IMR-90 (cell line): ENCODE measurements at regions not wholly inside any gene's neighbourhood (a gene's known extent, or its start where the extent isn't known, plus 50 kb on each side); places are given as distances from the start of the nearest gene placed in this dataset.

ENCODE experiments used
- ATAC-seq: fragments of 200-7000 bp; cut with Tn5 transposase; 2 replicates; pipeline ENCODE4 v1.9.1; 2020; ENCODE audit warnings: low read depth, mild to moderate bottlenecking, moderate library complexity
- BruUV-seq: library from RNA; stranded (reverse); fragments of 400-500 nt; replicated peaks from 2 replicates; lab custom pipeline; 2021; lab: Mats Ljungman, UMichigan
- CTCF ChIA-PET: fragments of 300-600 bp; formaldehyde crosslinking; extraction: SDS; loops from one replicate; lab custom pipeline; 2021; ENCODE audit warnings: antibody characterized with exemption; lab: Yijun Ruan, JAX
- POLR2A ChIA-PET: fragments of 300-600 bp; sonication (Branson Sonifier 250); formaldehyde crosslinking; loops from one replicate; lab custom pipeline; 2022; ENCODE audit warnings: antibody characterized with exemption; ENCODE audit not compliant: unreplicated experiment; lab: Charles Lee
- DNase-seq: peaks from one replicate; pipeline ENCODE4 v3.0.0; 2013
- H2AFZ ChIP-seq: replicated peaks from 2 replicates; pipeline ENCODE3; 2013; ENCODE audit warnings: low read length, mild to moderate bottlenecking; ENCODE audit not compliant: poor library complexity
- H2AK5ac ChIP-seq: 2 replicates; pipeline ENCODE4 v1.6.1; 2013; ENCODE audit warnings: low read depth, low read length, inconsistent platforms
- H2AK9ac ChIP-seq: replicated peaks from 2 replicates; pipeline ENCODE3; 2013; ENCODE audit warnings: mild to moderate bottlenecking, low read depth, low read length, moderate library complexity; ENCODE audit not compliant: poor library complexity
- H2BK120ac ChIP-seq: 2 replicates; pipeline ENCODE4 v1.6.1; 2013; ENCODE audit warnings: low read depth, low read length, inconsistent platforms
- H2BK15ac ChIP-seq: 3 replicates; pipeline ENCODE4 v1.6.1; 2013; ENCODE audit warnings: low read depth, low read length, inconsistent platforms
- H2BK20ac ChIP-seq: 2 replicates; pipeline ENCODE4 v1.6.1; 2013; ENCODE audit warnings: low read depth, mild to moderate bottlenecking, inconsistent platforms, low read length, moderate library complexity
- H2BK5ac ChIP-seq: 2 replicates; pipeline ENCODE4 v1.6.1; 2013; ENCODE audit warnings: mild to moderate bottlenecking, low read depth, low read length, inconsistent platforms; ENCODE audit not compliant: poor library complexity, severe bottlenecking
- H3K14ac ChIP-seq: replicated peaks from 2 replicates; pipeline ENCODE4 v1.6.1; 2013; ENCODE audit warnings: low read depth, low read length, inconsistent platforms
- H3K18ac ChIP-seq: 2 replicates; pipeline ENCODE4 v1.6.1; 2013; ENCODE audit warnings: low read depth, low read length, control low read depth
- H3K23ac ChIP-seq: 2 replicates; pipeline ENCODE4 v1.6.1; 2013; ENCODE audit warnings: low read depth, low read length, inconsistent platforms
- H3K27ac ChIP-seq: 2 replicates; pipeline ENCODE4 v1.5.1; 2013; ENCODE audit warnings: mild to moderate bottlenecking, control low read depth, low read length; ENCODE audit not compliant: insufficient read depth
- H3K27me3 ChIP-seq: 2 replicates; pipeline ENCODE4 v1.6.1; 2013; ENCODE audit warnings: low read length; ENCODE audit not compliant: control insufficient read depth, insufficient read depth
- H3K36me3 ChIP-seq: 2 replicates; pipeline ENCODE4 v1.6.1; 2013; ENCODE audit warnings: low read length, mixed read lengths; ENCODE audit not compliant: control insufficient read depth, insufficient read depth
- H3K4ac ChIP-seq: 2 replicates; pipeline ENCODE4 v1.6.1; 2013; ENCODE audit warnings: low read depth, low read length, inconsistent platforms
- H3K4me1 ChIP-seq: 2 replicates; pipeline ENCODE4 v1.6.1; 2013; ENCODE audit warnings: low read length, mixed read lengths; ENCODE audit not compliant: control insufficient read depth, insufficient read depth
- H3K4me2 ChIP-seq: 2 replicates; pipeline ENCODE4 v1.6.1; 2013; ENCODE audit warnings: low read depth, mild to moderate bottlenecking, control low read depth, low read length, moderate library complexity
- H3K4me3 ChIP-seq: 2 replicates; pipeline ENCODE4 v1.5.1; 2013; ENCODE audit warnings: low read depth, mild to moderate bottlenecking, control low read depth, low read length, moderate library complexity; ENCODE audit not compliant: insufficient read depth
- H3K56ac ChIP-seq: 2 replicates; pipeline ENCODE4 v1.6.1; 2013; ENCODE audit warnings: low read length, inconsistent platforms; ENCODE audit not compliant: insufficient read depth; ENCODE audit errors: extremely low read depth
- H3K79me1 ChIP-seq, 2 experiments: 2 replicates each; pipeline ENCODE4 v1.6.1; 2013; ENCODE audit warnings: low read length in 2 of 2, inconsistent platforms in 1 of 2, low read depth in 1 of 2
- H3K9ac ChIP-seq: 2 replicates; pipeline ENCODE4 v1.6.1; 2013; ENCODE audit warnings: low read depth, low read length, control low read depth
- H3K9me1 ChIP-seq: 2 replicates; pipeline ENCODE4 v1.6.1; 2013; ENCODE audit warnings: low read length, inconsistent platforms; ENCODE audit not compliant: insufficient read depth
- H3K9me3 ChIP-seq: 2 replicates; pipeline ENCODE4 v1.6.1; 2013; ENCODE audit warnings: low read length; ENCODE audit not compliant: control insufficient read depth, insufficient read depth
- H4K20me1 ChIP-seq: 2 replicates; pipeline ENCODE4 v1.6.1; 2013; ENCODE audit warnings: low read length, inconsistent platforms; ENCODE audit not compliant: insufficient read depth
- H4K5ac ChIP-seq: 2 replicates; pipeline ENCODE4 v1.6.1; 2013; ENCODE audit warnings: mild to moderate bottlenecking, low read depth, low read length, control low read depth
- H4K8ac ChIP-seq, 2 experiments: 2 replicates each; pipeline ENCODE4 v1.6.1; 2013; ENCODE audit warnings: low read depth in 2 of 2, low read length in 2 of 2, control low read depth in 1 of 2, inconsistent platforms in 1 of 2
- H4K91ac ChIP-seq: 2 replicates; pipeline ENCODE4 v1.6.1; 2013; ENCODE audit warnings: low read depth, low read length, inconsistent platforms; ENCODE audit not compliant: insufficient read depth
- BHLHE40 ChIP-seq: fragments of 150-350 bp; IDR thresholded peaks from 2 replicates; pipeline ENCODE4 v1.6.1; 2016; ENCODE audit warnings: mild to moderate bottlenecking, low read depth, low read length
- CEBPB ChIP-seq: IDR thresholded peaks from 2 replicates; pipeline ENCODE4 v1.6.1; 2012; ENCODE audit warnings: low read depth, low read length, improper control_type of control experiment
- CHD1 ChIP-seq: IDR thresholded peaks from 2 replicates; pipeline ENCODE4 v1.6.1; 2012; ENCODE audit warnings: low read depth, low read length, improper control_type of control experiment
- ELK1 ChIP-seq: fragments of 150-350 bp; IDR thresholded peaks from 2 replicates; pipeline ENCODE4 v1.6.1; 2016; ENCODE audit warnings: low read depth, mild to moderate bottlenecking, low read length, moderate library complexity, borderline replicate concordance
- FOS ChIP-seq: fragments of 150-350 bp; IDR thresholded peaks from 2 replicates; pipeline ENCODE4 v1.6.1; 2016; ENCODE audit warnings: low read depth, low read length
- MAFK ChIP-seq: IDR thresholded peaks from 2 replicates; pipeline ENCODE4 v1.6.1; 2012; ENCODE audit warnings: low read depth, low read length, improper control_type of control experiment
- MAZ ChIP-seq: IDR thresholded peaks from 2 replicates; pipeline ENCODE4 v1.6.1; 2012; ENCODE audit warnings: low read depth, mild to moderate bottlenecking, low read length, improper control_type of control experiment, moderate library complexity, borderline replicate concordance
- MXI1 ChIP-seq: IDR thresholded peaks from 2 replicates; pipeline ENCODE4 v1.6.1; 2012; ENCODE audit warnings: low read depth, mild to moderate bottlenecking, low read length, moderate library complexity, borderline replicate concordance
- NFE2L2 ChIP-seq: fragments of 150-350 bp; IDR thresholded peaks from 2 replicates; pipeline ENCODE4 v1.6.1; 2016; ENCODE audit warnings: low read depth, mild to moderate bottlenecking, low read length
- POLR2A ChIP-seq: IDR thresholded peaks from 2 replicates; pipeline ENCODE4 v1.6.1; 2012; ENCODE audit warnings: mild to moderate bottlenecking, low read depth, low read length
- RAD21 ChIP-seq: IDR thresholded peaks from 2 replicates; pipeline ENCODE4 v1.6.1; 2012; ENCODE audit warnings: low read length, improper control_type of control experiment
- RCOR1 ChIP-seq: IDR thresholded peaks from 2 replicates; pipeline ENCODE4 v1.6.1; 2012; ENCODE audit warnings: mild to moderate bottlenecking, low read length, improper control_type of control experiment; ENCODE audit not compliant: insufficient replicate concordance
- RFX5 ChIP-seq: IDR thresholded peaks from 2 replicates; pipeline ENCODE4 v1.8.0; 2012; ENCODE audit warnings: low read depth, mild to moderate bottlenecking, low read length, moderate library complexity
- SMC3 ChIP-seq: fragments of 150-350 bp; IDR thresholded peaks from 2 replicates; pipeline ENCODE4 v1.6.1; 2016; ENCODE audit warnings: low read depth, mild to moderate bottlenecking, antibody characterized with exemption, low read length, moderate library complexity
- USF2 ChIP-seq: fragments of 150-350 bp; IDR thresholded peaks from 2 replicates; pipeline ENCODE4 v1.6.1; 2017; ENCODE audit warnings: mild to moderate bottlenecking, antibody characterized with exemption, low read length, low read depth
- WGBS, 2 experiments: methylation state at CpG; one replicate each; pipeline versions ENCODE4 v1.1.5 to v1.1.7; 2013; ENCODE audit warnings: missing lambda C conversion rate in 2 of 2; ENCODE audit not compliant: insufficient read length in 1 of 2; ENCODE audit errors: extremely low coverage in 2 of 2; 5-methylcytosine and 5-hydroxymethylcytosine counted together
- dilution Hi-C: fragments of 300-500 bp; cut with HindIII; formaldehyde crosslinking; loops from one replicate; pipeline ENCODE4 v1.14.3; 2018; ENCODE audit warnings: low sequenced_read_pairs; ENCODE audit not compliant: unreplicated experiment
- in situ Hi-C: fragments of 300-500 bp; cut with MboI; formaldehyde crosslinking; loops from 3 replicates; pipeline ENCODE4 v1.14.3; 2019; ENCODE audit warnings: low sequenced_read_pairs, inconsistent platforms, mixed read lengths
- intact Hi-C: fragments of 100-400 bp; cut with micrococcal nuclease; formaldehyde crosslinking; loops from 2 replicates; pipeline ENCODE4 v1.10.0; 2022
- TF ChIP-seq, protein P1 (sequence below): conservative IDR thresholded peaks from 2 replicates; pipeline ENCODE4 v1.5.1; 2012; ENCODE audit warnings: mild to moderate bottlenecking, low read depth, low read length, improper control_type of control experiment

DNA sequence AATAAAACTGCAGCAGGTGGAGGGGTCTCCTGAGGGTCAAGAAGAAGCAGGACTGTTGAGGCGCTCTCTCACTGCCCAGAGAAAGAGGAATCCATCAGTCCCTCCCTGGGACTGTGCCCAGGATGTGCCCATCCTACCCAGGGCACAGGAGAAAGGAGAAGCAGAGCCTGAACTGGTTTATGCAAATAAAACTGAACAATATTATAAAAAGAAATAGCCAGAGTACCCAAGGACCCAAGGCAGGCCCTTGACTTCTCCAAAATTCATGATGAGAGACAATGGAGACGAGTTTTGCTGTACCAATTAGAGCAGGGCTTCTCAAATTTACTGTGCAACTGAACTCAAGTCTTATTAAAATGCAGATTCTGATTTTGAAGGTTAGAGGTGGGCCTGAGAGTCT lies 211.0 kb downstream of the IGSF11 start:
- Histone ChIP-seq H3K14ac (no peak overlapping the region), H4K5ac (no peak overlapping the region), H3K4me3 (no peak overlapping the region), H3K4me1 (no peaks in the 10 kb centered on the region), H3K56ac (no peak overlapping the region), H3K36me3 (no peaks in the 10 kb centered on the region), H2BK120ac (no peak overlapping the region), H3K79me1 (no peaks in the 10 kb centered on the region), H4K8ac (no peak overlapping the region), H3K9me3 (no peaks in the 10 kb centered on the region), H3K27me3 (no peaks in the 10 kb centered on the region), H3K23ac (no peak overlapping the region), H2BK15ac (no peak overlapping the region), H3K9me1 (no peaks in the 10 kb centered on the region), H3K9ac (no peak overlapping the region), H2AK5ac (no peak overlapping the region), H3K4ac (no peak overlapping the region), H4K91ac (no peak overlapping the region), H2BK20ac (no peak overlapping the region), H3K18ac (no peak overlapping the region), H3K4me2 (no peak overlapping the region), H2AFZ (no peak overlapping the region), H2BK5ac (no peak overlapping the region), H4K20me1 (no peaks in the 10 kb centered on the region), H2AK9ac (no peak overlapping the region), H3K27ac (no peak overlapping the region)
- BruUV-seq, result no TSS peak
- DNase-seq, result no peak
- TF ChIP-seq MAFK (no peak), USF2 (no peak), NFE2L2 (no peak), ELK1 (no peak), CHD1 (no peak), MXI1 (no peak), RAD21 (no peak), RCOR1 (no peak), FOS (no peak), POLR2A (no peak), BHLHE40 (no peak), SMC3 (no peak), RFX5 (no peak), CEBPB (no peak), MAZ (no peak)
- TF ChIP-seq, protein P1, sequence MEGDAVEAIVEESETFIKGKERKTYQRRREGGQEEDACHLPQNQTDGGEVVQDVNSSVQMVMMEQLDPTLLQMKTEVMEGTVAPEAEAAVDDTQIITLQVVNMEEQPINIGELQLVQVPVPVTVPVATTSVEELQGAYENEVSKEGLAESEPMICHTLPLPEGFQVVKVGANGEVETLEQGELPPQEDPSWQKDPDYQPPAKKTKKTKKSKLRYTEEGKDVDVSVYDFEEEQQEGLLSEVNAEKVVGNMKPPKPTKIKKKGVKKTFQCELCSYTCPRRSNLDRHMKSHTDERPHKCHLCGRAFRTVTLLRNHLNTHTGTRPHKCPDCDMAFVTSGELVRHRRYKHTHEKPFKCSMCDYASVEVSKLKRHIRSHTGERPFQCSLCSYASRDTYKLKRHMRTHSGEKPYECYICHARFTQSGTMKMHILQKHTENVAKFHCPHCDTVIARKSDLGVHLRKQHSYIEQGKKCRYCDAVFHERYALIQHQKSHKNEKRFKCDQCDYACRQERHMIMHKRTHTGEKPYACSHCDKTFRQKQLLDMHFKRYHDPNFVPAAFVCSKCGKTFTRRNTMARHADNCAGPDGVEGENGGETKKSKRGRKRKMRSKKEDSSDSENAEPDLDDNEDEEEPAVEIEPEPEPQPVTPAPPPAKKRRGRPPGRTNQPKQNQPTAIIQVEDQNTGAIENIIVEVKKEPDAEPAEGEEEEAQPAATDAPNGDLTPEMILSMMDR, result no peak
- ChIA-PET POLR2A (no interaction called here), CTCF (no interaction called here)
- dilution Hi-C loops, result no loop called here
- intact Hi-C loops, result no loop called here
- no peak for ATAC-seq
- in situ Hi-C loops, result no loop called here
- no CpG with 5 or more reads among the region's 2 CpGs for WGBS, 2 experiments
